NCI-H2107 (cell line): ENCODE measurements at regions not wholly inside any gene's neighbourhood (a gene's known extent, or its start where the extent isn't known, plus 50 kb on each side); places are given as distances from the start of the nearest gene placed in this dataset.

Experiments
- DNase-seq: peaks from one replicate; lab custom pipeline; 2025; lab: John Stamatoyannopoulos, UW

DNA sequence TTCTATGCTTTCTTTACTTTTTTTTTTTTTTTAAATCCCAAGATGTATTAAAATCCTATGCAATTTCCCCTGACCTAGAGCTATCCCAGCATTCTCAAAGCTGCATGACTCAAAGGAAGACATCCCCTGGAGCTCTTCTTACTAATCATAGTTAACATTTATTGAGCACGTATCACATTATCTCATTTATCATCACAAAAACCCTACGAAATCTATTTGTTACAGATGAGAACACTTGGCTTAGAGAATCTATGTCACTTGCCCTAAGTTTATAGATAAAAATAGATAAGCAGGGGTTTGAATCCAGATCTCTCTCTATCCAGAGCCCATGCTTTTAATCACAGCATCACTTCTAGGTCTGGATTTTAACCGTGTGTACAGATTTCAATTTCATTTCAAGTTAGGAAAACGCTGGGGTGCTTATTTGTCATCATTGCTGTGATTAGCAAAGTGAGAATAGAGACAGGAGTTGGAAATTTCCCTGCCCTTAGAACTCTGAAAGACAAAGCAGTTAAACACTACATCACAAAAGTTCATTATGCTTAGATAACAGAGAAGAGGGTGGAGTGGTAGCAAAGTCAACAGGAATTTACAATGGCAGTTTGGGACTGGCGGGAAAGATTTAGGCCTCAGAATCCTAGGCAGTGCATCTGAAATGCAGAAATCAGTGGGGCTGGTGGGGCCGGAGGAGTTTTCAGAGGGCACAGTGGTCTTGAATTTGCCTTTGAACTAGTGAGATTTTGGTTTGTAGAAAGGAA is 177.7 kb upstream of the FRMD6 start:
- no peak for DNase-seq

DNA sequence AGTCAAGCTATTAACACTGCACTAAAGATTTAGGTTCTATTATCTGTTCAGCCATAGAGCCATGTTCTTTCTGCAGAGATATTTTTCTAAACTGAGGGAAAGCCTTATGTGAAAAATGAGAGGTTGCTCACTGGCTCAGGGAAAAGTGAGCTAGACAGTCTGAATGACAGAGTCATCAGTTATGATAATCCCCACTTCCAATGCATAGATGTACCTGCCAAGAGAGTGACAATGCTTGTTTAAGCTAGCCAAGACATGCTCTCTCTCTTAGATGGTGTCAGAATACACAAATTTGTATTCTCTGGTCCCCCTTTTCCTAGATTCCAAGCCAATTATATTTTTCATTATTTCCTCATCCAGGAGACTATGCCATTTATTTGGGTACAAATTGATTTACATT is 176.9 kb upstream of the FRMD6 start:
- no peak for DNase-seq

DNA sequence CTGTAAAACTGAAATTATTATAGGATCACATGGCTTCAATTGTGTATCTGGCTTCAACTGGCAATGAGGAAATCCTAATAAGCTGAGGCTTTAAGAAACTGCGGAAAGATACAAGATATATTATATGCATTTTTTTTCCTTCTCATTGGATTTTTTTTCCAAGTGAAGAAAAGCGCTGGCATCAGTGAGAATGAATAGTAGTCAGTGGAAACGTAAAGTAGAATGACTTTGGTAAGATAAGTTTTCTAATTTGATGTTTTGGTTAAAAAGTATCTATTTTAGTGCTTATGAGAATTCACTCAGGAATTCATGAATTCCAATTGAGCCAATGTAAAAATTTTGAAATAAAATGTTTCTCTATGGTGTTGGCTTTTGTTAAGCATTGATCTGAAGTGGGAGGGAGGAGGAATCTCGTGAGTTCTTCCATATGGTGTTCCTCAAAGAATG is 173.5 kb upstream of the FRMD6 start:
- DNase-seq = no peak

DNA sequence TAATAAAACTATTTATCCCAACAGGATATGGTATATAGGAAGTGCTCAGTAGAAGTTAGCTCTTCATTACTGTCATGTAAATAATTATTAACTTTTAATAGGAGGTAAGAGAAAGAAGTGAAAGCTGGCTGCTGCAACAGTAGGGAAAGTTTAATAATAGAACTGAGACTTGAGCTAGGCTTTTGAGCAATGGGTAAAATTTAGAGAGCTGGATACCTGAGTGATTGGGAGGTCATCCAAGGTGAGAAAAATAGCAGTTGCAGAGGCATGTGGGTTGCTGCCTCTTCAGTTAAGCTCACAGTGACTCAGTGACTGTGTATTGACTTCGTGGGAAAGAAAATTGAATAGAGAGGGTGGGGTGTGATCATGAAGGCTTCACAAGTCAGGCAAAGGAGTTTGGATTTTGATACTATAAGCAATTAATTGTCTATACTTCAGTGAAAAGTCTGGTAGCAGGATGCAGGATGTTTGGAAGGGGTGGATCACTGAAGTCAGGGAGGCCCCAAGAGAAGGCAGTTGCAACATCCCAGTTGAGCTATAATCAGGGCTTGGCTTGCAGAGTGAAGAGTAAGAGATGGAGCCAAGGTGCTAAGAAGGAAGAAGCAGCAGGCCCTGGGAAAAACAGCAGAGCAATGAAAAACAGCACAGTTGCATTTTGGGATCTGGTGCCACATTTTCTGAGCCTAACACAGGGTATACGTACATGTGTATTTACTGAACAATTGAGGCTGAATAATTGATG is 172.0 kb upstream of the FRMD6 start:
- DNase-seq = no peak

DNA sequence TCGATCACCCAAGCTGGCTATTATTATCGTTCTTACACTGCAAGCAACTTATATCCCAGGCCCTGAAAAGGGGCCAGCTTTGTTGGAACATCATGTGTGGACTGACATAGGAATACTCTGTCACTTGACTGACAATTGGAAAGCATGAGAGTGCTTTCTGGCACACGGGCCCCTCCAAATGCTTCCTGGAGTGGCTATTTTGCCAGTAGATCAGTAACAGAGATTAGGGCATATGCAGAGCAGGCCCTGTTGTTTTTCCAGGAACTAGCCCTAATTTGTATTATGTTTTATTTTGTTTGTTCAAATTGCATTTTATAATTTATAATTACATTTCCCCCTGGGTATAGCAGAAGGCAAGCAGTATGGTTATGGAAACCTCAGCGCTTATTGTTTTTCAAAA is 170.1 kb upstream of the FRMD6 start:
- DNase-seq = no peak

DNA sequence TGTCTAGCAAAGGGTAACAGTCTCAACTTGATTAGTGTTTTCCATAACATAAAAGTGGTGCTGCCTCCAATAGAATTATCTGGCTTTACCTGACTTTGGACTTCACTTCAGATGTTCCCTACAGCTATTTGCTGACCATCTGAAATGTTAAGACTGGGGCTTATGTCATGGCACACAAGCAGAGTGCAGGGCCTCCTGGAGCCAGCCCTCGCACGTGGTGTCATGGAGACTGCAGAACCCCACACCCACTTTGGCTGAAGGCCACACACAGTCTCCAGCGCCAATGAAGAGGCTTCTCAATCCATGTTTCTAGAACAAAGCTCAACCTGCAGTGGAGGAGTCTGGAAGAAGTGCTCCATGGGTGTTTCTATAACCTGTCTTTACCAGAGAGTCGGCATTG is 169.6 kb upstream of the FRMD6 start:
- no peak for DNase-seq

DNA sequence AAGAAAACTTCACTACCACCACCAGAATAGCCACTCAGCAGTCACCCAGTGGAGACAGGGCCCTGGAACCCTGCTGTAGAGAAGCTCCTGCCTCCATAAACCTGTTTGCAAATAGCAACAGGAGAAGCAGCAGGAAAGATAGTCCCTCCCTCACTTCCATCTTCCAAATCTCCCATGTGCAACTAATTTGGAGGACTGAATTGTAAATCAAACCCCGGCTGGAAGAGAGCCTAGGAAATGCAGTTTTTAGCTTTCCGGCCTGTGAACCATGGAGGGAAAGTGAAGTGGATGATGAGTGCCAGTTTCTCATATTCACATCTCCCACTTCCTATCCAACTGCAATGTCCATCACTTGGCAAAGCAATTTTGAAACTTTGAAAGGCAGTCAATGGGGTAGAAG is 167.2 kb upstream of the FRMD6 start:
- DNase-seq = no peak

DNA sequence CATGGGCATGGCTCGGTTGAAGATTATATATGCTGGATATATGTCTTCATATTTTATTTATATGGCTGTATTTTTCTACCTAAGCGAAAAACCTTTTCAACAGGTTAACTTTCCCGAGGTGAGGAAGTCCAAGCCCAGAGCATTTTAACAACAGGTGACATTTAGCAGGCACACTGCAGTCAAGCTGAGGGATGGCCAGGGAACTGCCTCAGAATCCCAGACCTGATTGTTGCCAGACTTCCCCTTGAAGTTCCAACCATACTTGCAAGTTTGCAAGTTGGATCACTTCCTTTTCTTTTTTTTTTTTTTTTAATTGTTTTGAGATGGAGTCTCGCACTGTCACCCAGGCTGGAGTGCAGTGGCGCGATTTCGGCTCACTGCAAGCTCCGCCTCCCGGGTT is 166.0 kb upstream of the FRMD6 start:
- DNase-seq = no peak

DNA sequence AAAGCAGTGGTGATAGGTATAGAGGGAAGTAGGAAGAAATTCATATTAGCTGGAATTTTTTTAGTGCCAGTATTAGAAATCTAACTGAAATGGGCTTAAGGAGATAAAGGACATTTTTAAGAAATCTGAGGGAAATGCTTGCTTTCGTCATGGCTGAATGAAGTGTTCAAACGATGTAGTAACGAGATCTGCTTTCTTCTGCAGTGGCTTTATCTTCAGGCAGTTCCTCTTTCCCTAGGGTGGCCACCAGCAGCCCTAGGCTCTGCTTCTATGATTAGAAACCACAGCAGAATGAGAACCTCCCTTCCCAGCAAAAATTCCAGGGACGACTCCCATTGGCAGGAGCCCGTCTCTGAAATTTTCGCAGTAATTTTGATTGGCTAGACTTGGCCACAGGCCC is 163.9 kb upstream of the FRMD6 start:
- DNase-seq = no peak

DNA sequence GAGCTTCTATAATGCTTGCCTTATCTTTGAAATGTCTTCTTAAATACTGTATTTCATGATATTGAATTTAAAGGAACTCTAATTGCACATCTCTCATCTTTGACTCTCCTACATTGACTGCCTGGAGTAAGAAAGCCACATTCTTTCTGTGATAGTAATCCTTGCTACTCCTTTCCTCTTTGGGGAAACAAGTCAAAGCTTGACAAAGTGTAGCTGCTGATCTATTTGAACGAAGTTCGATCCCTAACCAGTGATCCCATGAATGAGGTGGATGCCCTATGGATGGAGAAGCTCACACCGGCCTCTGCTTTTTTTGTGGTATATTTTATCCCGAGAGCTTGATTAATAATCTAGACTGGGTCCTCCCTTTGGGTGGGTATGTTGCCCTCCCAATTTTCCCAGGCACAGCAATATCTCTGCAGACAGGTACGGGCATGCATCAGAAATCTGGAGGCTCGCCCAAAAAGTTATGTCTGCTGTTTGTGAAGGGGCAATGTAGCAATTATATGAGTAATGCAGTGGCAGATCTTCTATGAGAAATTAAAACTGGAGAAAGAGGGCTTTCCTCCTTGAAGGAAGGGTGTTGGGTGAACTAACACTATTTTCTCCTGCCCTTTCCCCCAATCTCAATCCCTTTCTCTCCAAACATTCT is 163.0 kb upstream of the FRMD6 start:
- DNase-seq = no peak

DNA sequence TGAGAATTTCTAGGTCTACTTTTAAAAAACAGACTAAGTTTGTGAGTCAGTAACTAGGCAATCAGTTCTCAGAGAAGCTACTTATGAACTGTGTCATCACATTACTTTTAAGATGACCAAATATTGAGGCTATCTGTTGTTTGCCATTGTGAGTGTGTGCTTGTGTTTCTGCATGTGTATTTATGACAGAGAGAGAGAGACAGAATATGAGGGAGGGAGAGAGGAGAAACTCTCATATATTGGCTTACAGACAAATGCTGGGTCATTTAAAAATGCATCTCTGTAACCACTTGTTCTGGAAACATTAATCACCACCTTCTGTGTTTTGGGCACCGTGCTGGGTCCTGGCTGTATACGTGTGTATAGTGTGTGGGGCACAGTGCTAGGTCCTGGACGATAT is 161.5 kb upstream of the FRMD6 start:
- no peak for DNase-seq

DNA sequence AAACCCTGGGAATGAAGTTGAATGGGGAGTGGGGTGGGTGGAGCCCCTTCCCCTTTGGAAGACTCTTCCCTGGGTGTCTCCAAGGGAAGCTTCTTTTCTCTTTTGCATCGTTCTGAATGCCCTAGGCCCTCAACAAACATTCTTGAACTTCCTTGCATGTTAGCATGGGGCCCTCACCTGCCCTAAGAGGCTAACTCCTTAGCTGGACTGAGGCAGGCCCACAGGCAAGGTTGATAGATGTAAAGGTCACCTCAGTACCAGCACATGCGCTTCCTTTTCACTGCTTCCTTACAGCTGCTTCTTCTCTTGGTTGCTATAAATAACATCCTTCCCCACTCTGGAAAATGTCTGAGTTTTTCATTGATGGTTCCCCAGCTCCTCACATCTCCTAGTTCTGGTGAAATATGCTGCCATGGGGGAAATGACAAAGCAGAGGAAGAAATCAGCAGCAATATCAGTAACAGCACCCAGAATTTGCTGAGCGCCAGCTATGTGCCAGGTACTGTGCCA is 160.6 kb upstream of the FRMD6 start:
- DNase-seq = no peak

DNA sequence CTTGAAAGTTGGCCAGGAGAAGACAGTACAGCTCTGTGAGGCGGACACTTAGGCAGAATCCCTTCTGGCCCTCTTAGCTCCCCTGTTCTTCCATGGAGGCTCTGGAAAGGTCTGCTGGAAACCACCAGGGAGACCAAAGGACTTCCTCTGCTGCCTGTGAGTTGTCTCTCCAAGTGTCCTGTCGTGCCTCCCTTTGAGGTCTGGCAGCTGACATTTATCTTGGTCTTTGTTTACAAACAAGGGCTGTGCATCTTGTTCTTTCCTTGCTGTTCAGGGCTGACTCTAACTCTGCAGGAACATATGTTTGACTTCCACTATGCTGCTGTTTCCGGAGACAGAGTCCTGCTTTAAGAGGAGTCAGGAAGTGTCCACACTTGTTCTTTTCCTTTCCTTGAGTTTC is 159.9 kb upstream of the FRMD6 start:
- no peak for DNase-seq

DNA sequence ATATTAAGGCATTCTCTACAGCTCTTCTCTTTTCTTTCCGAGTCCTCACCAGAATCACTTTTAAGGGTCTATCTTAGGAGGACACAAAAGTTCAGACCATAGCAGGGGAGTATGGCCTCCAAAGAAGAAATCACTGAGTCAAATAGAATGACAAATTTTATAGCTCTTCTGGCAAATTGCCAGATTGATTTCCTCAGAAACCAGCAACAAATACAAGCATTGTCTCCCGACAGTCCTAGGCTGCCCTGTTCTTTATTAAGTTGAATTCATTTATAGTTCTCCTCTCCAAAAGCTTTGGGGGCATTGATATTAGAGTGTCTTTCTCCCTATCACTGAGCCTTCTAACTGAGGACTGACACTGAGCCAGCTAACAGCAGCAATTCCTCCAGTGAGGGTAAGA is 156.4 kb upstream of the FRMD6 start:
- no peak for DNase-seq

DNA sequence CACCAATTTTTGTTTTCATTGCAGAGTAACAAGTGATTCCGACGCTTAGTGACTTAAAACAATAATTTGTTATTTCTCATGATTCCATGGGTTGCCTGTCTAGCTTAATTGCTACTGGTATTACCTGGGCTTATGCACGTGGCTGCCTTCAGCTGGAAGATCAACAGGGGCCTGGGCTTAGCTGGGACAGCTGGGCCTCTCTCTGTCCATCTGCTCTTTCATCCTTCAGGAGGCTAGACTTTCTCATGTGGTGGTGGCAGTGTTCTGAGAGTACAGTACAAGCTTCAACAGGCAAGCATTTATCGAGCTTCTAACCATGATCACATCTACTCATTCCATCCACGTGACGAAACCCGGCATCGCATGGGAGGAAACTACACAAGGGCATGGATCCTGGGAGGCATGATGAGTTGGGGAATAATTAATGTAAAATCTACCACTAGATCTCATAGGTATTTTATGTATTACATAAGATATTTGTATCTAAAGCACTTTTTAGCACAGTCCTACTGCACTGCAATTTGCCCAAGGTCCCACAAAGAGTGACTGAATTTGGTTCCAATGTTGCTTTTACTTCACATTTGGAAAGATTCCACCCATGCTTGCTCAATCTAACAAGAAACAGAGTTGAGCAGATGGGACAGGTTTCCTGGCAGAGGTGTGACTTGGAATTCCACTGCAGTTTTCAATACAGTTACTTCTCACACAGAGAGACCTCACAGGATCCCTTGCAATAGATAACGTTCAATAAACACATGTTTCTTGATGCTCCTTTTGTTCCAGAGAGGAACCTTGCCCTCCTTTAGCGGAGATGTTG is 153.1 kb upstream of the FRMD6 start:
- DNase-seq = no peak

DNA sequence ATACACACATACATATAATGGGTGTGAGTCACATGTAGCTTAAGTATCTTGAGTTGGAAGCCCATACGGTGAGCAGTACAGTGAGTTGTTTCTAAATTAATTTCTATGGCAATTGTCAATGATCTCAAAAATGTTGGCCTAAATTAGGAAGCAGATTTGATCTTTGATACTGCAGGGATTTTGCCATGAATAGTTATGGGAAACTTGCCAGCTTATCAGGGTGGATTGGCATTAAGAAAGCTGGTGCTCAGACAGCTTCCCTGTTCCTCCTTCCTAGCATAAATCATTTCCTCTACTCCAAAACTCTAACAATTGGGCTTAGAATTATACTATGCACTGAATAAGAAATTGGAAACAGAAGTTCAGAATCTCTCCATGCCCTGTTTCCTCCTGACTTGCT is 150.9 kb upstream of the FRMD6 start:
- no peak for DNase-seq

DNA sequence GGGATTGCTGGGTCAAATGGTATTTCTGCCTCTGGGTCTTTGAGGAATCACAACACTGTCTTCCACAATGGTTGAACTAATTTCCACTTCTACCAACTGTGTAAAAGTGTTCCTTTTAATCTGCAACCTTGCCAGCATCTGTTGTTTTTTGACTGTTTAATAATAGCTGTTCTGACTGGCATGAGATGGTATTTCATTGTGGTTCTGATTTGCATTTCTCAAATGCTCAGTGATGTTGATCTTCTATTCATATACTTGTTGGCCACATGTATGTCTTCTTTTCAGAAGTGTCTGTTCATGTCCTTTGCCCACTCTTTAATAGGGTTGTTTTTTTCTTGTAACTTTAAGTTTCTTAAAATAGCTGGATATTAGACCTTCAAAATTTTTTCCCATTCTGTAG is 150.0 kb upstream of the FRMD6 start:
- DNase-seq = no peak

DNA sequence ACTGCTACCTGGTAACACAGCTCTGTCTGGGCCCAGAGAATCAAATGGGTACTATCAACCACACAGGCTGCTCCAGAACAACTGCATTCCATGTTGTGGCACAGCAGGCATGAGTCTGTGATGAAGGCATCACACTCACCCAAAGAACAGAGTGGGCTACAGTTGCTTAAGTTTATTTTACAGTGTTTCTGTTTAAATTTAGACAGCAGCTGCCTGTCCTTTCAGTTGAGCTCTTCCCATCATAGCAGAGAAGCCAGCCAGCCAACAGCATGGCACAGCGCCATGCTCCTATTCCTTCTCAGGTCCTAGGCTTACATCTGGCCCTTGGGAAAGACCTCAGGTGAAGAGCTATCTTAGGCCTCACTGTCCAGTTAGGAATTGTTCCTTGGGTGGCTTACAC is 147.0 kb upstream of the FRMD6 start:
- no peak for DNase-seq

DNA sequence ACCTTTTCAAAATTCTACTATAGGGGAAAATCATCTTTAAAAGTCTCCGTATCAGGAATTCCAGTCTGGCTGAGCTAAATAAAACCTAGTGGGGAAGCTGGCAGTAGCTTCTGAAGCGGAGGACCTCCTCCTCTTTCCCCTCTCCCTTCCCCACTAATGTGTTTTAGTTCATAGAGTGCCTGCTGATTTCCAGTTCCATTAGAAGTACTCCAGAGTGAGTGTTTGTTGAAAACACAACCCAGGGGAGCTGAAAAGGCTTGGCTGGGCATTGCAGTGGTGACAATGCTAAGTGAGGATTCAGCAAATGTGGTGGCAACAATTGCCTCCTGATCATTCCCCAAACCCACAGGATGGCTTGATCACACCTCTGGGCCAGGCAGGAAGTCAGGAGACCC is 144.2 kb upstream of the FRMD6 start:
- no peak for DNase-seq

DNA sequence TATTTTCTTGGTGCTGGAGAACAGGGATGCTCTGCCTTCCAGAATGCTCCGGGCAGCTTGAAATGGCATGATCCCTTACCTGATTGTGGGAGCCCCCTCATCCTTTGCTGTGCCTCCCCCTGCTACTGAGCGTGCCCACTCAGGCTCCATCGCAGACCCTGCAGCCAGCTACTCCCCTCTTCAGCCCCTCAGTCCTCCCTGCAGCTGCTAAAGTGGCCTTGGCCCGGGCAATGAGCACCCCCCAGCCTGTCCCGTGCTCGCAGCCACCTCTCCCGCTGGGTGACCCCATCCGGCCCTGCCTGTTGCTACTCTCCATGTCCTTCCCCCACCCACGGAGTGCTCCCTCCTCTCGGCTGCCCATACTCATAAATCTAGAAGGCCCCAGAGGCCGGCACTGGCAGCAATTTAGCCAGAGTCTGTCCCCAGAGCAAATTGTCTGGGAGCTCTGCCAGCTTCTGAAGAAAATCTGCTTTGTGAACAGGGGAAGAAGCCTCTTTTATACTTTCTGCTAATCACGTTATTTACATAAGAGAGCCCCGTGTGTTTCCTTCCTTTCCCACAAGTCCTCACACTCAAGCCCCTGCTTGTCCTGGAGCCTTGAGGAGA is 143.7 kb upstream of the FRMD6 start:
- DNase-seq = no peak

DNA sequence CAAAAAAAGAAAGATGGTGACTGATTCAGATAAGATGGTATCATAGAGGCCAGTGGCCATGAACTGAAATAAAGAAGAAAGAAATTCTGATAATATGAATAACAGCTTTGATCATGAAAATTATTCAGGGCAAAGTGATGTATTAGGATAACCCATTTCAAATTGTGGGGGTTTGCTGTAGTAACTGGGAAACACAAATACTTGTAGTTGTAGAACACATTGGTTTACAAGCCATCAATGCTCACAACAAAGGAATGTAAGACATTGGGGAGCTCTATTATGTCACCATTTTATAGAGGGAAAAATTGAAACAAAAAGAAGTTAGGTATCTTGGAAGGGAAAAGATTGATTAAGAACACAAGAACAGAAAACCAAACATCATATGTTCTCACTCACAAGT is 140.4 kb upstream of the FRMD6 start:
- DNase-seq = no peak

DNA sequence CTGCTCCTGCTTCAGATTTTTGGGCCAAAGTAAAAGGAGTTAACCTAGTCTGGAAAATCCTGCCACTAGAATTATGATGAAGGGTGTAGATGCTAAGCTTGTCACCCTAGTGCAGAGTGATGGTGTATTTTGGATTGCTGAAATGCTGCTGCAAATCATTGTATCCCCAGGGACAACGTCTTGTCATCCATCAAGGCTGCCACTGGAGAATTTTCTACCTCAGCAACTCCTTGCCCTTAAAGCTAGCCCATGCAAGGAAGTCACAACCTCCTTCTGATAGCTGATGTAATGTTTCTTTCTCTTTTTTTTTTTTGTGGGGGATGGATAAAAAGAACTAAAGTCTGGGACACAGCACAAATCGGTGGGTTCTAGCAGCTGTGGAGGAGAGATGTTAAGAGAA is 139.4 kb upstream of the FRMD6 start:
- DNase-seq = no peak
